ENCODE measurements at regions not wholly inside any gene's neighbourhood (a gene's known extent, or its start where the extent isn't known, plus 50 kb on each side); places are given as distances from the start of the nearest gene placed in this dataset.

GRCh38 chr9:107999890-108000289, 510.3 kb upstream of the KLF4 start:
- Histone ChIP-seq H3K4me2 (ENCODE audit: low read depth, low read length, poor library complexity, severe bottlenecking) (no peak overlapping the region), H3K36me3 (ENCODE audit: insufficient read depth, low read length) (no peaks in the 10 kb centered on the region), H3K4me1 (ENCODE audit: insufficient read depth, low read length, poor library complexity, severe bottlenecking) (no peaks in the 10 kb centered on the region), H4K20me1 (ENCODE audit: insufficient read depth, low read length, poor library complexity, severe bottlenecking) (no peaks in the 10 kb centered on the region), H3F3A (ENCODE audit: low read depth) (no peaks in the 10 kb centered on the region), H2AFZ (ENCODE audit: low read length) (no peak overlapping the region), H3K9me3 (ENCODE audit: insufficient read depth, low read depth, low read length) (0 out of 2 replicates have a peak, but pooled peaks cover 2% of the 10 kb centered on the region), H3K9me2 (replicated peaks; ENCODE audit: low read depth, low read length) (no peaks in the 10 kb centered on the region), H3K4me3 (ENCODE audit: low read length, poor library complexity, severe bottlenecking) (no peak overlapping the region), H3K9ac (ENCODE audit: low read depth, low read length, poor library complexity, severe bottlenecking) (no peak overlapping the region), H3K79me2 (ENCODE audit: insufficient read depth, low read length) (no peaks in the 10 kb centered on the region), H3K27me3 (ENCODE audit: insufficient read depth, low read length, poor library complexity, severe bottlenecking) (no peaks in the 10 kb centered on the region)
- TF ChIP-seq EZH2phosphoT487 (IDR thresholded peaks at IDR 0.05; ENCODE audit: borderline replicate concordance) (no peak), CTCF (conservative IDR thresholded peaks at IDR 0.05; ENCODE audit: low read length) (no peak)

- no peaks in the 10 kb centered on the region for H4K20me1 ChIP-seq (ENCODE audit: insufficient read depth, low read length, poor library complexity, severe bottlenecking)
- H3K9me2 ChIP-seq (replicated peaks; ENCODE audit: low read depth, low read length): no peaks in the 10 kb centered on the region
- H3K9ac ChIP-seq (ENCODE audit: low read depth, low read length, poor library complexity, severe bottlenecking): no peak overlapping the region
- H3K9me3 ChIP-seq (ENCODE audit: insufficient read depth, low read depth, low read length): 0 out of 2 replicates have a peak, but pooled peaks cover 2% of the 10 kb centered on the region
- no peaks in the 10 kb centered on the region for H3K27me3 ChIP-seq (ENCODE audit: insufficient read depth, low read length, poor library complexity, severe bottlenecking)
- no peaks in the 10 kb centered on the region for H3K36me3 ChIP-seq (ENCODE audit: insufficient read depth, low read length)
- H3K4me3 ChIP-seq (ENCODE audit: low read length, poor library complexity, severe bottlenecking): no peak overlapping the region
- H3K4me1 ChIP-seq (ENCODE audit: insufficient read depth, low read length, poor library complexity, severe bottlenecking): no peaks in the 10 kb centered on the region
- no peaks in the 10 kb centered on the region for H3F3A ChIP-seq (ENCODE audit: low read depth)
- H3K4me2 ChIP-seq (ENCODE audit: low read depth, low read length, poor library complexity, severe bottlenecking): no peak overlapping the region
- no peak for TF ChIP-seq EZH2phosphoT487 (IDR thresholded peaks at IDR 0.05; ENCODE audit: borderline replicate concordance)
- no peak for TF ChIP-seq CTCF (conservative IDR thresholded peaks at IDR 0.05; ENCODE audit: low read length)
- no peaks in the 10 kb centered on the region for H3K79me2 ChIP-seq (ENCODE audit: insufficient read depth, low read length)
- H2AFZ ChIP-seq (ENCODE audit: low read length): no peak overlapping the region
Measured at GRCh38 chr9:107999011-107999410, 509.4 kb upstream of the KLF4 start.

DNA sequence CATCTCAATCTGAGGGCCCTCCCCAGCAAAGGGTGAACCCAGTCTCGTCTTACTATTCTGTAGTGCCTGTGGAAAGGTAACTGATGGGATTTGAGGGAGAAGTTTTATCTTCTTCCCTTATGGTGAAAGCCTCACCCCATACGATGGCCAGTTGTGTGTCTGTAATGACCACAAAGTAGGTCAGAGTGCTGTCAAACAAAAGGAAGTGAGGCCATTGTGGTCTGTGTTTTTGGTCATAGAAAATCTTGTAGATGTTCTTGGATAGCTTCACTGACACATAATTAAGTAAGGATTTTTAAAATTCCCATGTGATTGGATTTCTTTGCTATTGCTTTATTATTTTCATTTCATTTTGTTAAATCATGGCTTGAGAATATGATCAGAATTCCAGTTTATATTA, 505.1 kb upstream of the KLF4 start:
- H3K9ac ChIP-seq (ENCODE audit: low read depth, low read length, poor library complexity, severe bottlenecking): no peak overlapping the region
- 0 out of 2 replicates have a peak, but pooled peaks cover 2% of the 10 kb centered on the region for H3K9me3 ChIP-seq (ENCODE audit: insufficient read depth, low read depth, low read length)
- no peaks in the 10 kb centered on the region for H3F3A ChIP-seq (ENCODE audit: low read depth)
- H4K20me1 ChIP-seq (ENCODE audit: insufficient read depth, low read length, poor library complexity, severe bottlenecking): no peaks in the 10 kb centered on the region
- H3K9me2 ChIP-seq (replicated peaks; ENCODE audit: low read depth, low read length): no peaks in the 10 kb centered on the region
- TF ChIP-seq EZH2phosphoT487 (IDR thresholded peaks at IDR 0.05; ENCODE audit: borderline replicate concordance): no peak
- no peak for TF ChIP-seq CTCF (conservative IDR thresholded peaks at IDR 0.05; ENCODE audit: low read length)
- H3K4me3 ChIP-seq (ENCODE audit: low read length, poor library complexity, severe bottlenecking): no peak overlapping the region
- H3K4me1 ChIP-seq (ENCODE audit: insufficient read depth, low read length, poor library complexity, severe bottlenecking): no peaks in the 10 kb centered on the region
- H3K79me2 ChIP-seq (ENCODE audit: insufficient read depth, low read length): no peaks in the 10 kb centered on the region
- H2AFZ ChIP-seq (ENCODE audit: low read length): no peak overlapping the region
- H3K27me3 ChIP-seq (ENCODE audit: insufficient read depth, low read length, poor library complexity, severe bottlenecking): no peaks in the 10 kb centered on the region
- H3K36me3 ChIP-seq (ENCODE audit: insufficient read depth, low read length): no peaks in the 10 kb centered on the region
- H3K4me2 ChIP-seq (ENCODE audit: low read depth, low read length, poor library complexity, severe bottlenecking): no peak overlapping the region

All from Loucy (cell line).